DMS114 treated with DMSO at 0.1 percent for 48 hours (cell line): ENCODE measurements at regions not wholly inside any gene's neighbourhood (a gene's known extent, or its start where the extent isn't known, plus 50 kb on each side); places are given as distances from the start of the nearest gene placed in this dataset.

Source experiments
- DNase-seq: peaks from one replicate; lab custom pipeline; 2025; ENCODE audit not compliant: unreplicated experiment; lab: John Stamatoyannopoulos, UW

- no peak for DNase-seq
These were observed 86.2 kb downstream of the TSPAN8 start for GRCh38 chr12:71071536-71072097.

GRCh38 chr12:71070416-71071128, 87.2 kb downstream of the TSPAN8 start:
- no peak for DNase-seq

GRCh38 chr12:71069311-71069710, 88.5 kb downstream of the TSPAN8 start:
- DNase-seq: no peak

GRCh38 chr12:71063087-71063486, 94.7 kb downstream of the TSPAN8 start:
- no peak for DNase-seq

GRCh38 chr12:71061451-71061850, 96.3 kb downstream of the TSPAN8 start:
- DNase-seq: no peak

- DNase-seq: no peak
These were observed 97.4 kb downstream of the TSPAN8 start for GRCh38 chr12:71060426-71060825.

GRCh38 chr12:71057330-71057729, 100.5 kb downstream of the TSPAN8 start:
- no peak for DNase-seq

- DNase-seq: no peak
These were observed 103.2 kb downstream of the TSPAN8 start for GRCh38 chr12:71054551-71054950.

GRCh38 chr12:71046215-71046614, 111.6 kb downstream of the TSPAN8 start:
- no peak for DNase-seq

GRCh38 chr12:71045781-71046180, 112.0 kb downstream of the TSPAN8 start:
- no peak for DNase-seq

- no peak for DNase-seq
These were observed 116.3 kb downstream of the TSPAN8 start for GRCh38 chr12:71041476-71041875.

- DNase-seq: no peak
These were observed 118.4 kb upstream of the PTPRR start for GRCh38 chr12:71038960-71039359.

GRCh38 chr12:71036526-71036925, 116.0 kb upstream of the PTPRR start:
- no peak for DNase-seq

- DNase-seq: no peak
These were observed 112.4 kb upstream of the PTPRR start for GRCh38 chr12:71032933-71033332.

- no peak for DNase-seq
These were observed 108.8 kb upstream of the PTPRR start for GRCh38 chr12:71029302-71029701.

- no peak for DNase-seq
These were observed 107.3 kb upstream of the PTPRR start for GRCh38 chr12:71027856-71028255.

- no peak for DNase-seq
These were observed 104.3 kb upstream of the PTPRR start for GRCh38 chr12:71024827-71025226.

GRCh38 chr12:71024281-71024680, 103.7 kb upstream of the PTPRR start:
- DNase-seq: no peak

- no peak for DNase-seq
These were observed 101.0 kb upstream of the PTPRR start for GRCh38 chr12:71021491-71021890.

GRCh38 chr12:71019282-71019831, 98.8 kb upstream of the PTPRR start:
- DNase-seq: no peak

- DNase-seq: no peak
These were observed 98.1 kb upstream of the PTPRR start for GRCh38 chr12:71018682-71019081.

- DNase-seq: peak; percentile 10
These were observed 93.7 kb upstream of the PTPRR start for GRCh38 chr12:71014180-71014785.
